GM18867 (cell line): ENCODE measurements at regions not wholly inside any gene's neighbourhood (a gene's known extent, or its start where the extent isn't known, plus 50 kb on each side); places are given as distances from the start of the nearest gene placed in this dataset.

Experiments
- ATAC-seq: cut with Tn5 transposase; IDR thresholded peaks from one replicate; pipeline ENCODE4 v1.9.1; 2021; ENCODE audit warnings: mild to moderate bottlenecking, moderate library complexity; ENCODE audit not compliant: unreplicated experiment

DNA sequence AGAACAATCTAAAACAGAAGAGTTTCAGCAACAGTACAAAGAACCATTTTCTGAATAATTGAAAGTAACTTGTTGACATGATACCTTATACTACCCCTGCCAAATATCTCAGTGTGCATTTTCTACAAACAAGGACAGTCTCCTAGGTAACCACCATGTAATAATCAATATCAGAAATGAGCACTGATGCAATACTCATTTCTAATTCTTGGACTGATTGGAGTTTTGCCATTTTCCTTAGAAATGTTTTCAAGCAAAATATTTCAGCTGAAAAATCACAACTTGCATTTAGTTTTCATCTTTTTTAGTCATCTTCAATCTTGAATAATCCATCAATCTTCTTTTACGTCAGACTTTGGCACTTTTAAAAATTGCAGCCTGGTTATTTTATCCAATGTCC, 420.2 kb downstream of the CDC14C start:
- ATAC-seq: no peak

DNA sequence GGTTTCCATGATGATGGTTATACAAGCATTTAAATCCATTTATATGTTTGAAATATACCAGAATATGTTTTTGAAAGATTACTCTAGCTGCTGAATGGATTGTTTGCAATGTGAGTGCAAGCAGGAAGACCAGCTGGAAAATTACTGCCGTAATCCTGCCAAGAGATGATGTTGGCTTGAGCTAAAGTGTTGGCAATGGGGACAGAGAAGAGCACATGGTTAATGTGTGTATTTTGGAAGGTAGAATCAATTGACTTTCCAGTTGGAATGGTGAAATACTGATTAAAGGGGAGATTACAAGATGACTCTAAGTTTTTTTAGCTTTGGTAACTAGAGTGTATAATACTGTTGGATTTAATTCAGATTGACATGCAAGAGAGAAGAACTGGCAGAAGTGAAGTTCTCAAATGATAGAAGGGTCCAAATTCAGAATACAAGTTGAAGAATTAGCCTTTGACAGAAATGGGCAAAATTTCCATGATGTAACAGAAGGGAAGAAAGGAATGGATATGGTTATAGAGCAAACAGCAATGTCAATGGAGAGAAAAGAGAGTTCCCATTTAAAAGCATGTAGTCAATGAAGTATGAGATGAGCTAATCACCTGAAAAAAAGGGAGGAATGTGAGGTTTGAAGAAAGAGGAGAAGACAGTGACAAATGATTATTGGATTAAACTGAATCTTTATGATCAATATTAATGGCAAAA, 422.0 kb downstream of the CDC14C start:
- no peak for ATAC-seq

DNA sequence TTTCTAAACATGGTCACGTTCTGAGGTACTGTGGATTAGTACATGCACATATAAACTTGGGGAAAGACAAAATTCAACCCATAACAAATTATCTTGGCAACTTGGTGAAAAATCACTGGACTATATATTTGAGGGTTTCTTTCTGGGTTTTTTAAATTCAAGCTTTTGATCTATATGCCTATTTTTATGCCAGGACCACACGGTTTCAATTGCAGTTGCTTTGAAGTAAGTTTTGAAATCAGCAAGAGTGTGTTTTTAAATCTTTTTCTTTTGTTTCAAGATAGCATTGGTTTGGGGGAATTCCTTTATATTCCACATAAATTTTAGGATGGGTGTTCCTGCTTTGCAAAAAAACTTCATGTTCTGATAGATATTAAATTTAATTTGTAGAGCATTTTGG, 406.4 kb upstream of the VWC2 start:
- no peak for ATAC-seq

DNA sequence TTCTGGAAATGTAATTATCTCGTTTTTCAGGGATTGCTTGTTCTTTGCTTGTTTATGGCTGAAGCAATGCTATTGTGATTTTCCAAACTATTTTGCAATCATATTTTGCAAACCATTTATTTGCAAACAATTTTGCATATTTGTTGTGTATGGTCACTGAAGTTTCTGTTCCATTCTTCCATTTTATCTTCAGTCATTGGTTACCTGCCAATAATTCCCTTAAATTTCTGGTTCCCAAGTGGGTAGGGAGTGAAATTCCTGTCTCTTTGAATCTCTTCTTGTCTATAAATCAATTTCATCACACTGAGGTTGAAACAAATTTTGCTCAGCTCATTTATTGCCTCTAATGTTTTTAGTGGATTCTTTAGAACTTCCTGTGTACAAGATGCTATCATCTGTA, 401.7 kb upstream of the VWC2 start:
- no peak for ATAC-seq

GRCh38 chr7:49376817-49377375, 396.5 kb upstream of the VWC2 start:
- no peak for ATAC-seq

- no peak for ATAC-seq
These were observed 386.6 kb upstream of the VWC2 start for GRCh38 chr7:49386792-49387191.

DNA sequence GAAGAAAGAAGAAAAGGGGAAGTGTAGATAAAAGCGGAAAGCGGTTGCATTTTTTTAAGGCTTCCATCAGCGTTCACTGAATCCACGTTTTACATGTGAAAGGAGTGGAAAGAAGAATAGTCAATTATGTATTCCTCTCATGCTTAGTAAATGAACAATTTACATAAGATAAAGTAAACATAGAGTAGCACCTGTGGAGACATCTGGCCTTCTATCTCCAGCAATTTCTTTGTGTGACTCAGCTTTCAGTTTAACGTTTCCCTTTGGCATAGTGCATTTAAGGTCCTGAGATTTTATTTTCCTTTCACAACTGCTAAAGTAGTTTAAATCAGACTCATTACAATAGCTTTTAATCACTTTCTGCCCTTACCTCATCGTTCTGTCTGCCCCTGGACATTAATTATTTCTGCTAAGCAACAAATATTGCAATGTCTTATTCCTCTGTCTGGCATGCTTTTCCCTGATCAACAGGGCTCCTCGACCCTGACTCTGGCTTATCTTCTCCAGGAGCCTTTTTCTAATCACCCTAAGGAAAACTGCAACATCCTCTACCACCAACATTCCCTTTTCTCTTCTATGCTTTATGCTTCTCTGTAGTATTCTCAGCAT, 383.5 kb upstream of the VWC2 start:
- ATAC-seq: no peak

- ATAC-seq: no peak
These were observed 377.2 kb upstream of the VWC2 start for GRCh38 chr7:49396229-49396628.

GRCh38 chr7:49397750-49398149, 375.7 kb upstream of the VWC2 start:
- ATAC-seq: no peak

- peak; percentile 10 for ATAC-seq
These were observed 375.2 kb upstream of the VWC2 start for GRCh38 chr7:49398236-49398635.

DNA sequence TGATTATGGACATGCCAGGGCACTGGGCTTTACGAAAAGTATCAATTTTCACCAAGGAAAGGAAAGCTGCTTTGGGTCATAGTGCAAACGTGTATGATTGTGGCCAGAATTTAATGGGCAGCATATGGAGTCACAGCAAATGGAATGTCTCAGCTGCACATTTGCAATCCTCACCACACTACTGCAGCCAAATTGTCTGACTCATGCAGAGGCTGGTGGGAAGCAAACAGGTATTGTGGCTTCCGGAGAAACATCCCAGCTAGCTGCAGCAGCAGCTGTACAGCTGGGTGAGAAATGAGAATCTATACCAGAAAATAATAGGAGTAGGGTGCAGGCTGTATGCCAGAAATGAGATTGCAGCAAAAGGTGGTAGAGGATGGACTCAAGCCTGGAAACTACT, 374.7 kb upstream of the VWC2 start:
- peak; percentile 60 for ATAC-seq

- no peak for ATAC-seq
These were observed 372.4 kb upstream of the VWC2 start for GRCh38 chr7:49400891-49401550.

DNA sequence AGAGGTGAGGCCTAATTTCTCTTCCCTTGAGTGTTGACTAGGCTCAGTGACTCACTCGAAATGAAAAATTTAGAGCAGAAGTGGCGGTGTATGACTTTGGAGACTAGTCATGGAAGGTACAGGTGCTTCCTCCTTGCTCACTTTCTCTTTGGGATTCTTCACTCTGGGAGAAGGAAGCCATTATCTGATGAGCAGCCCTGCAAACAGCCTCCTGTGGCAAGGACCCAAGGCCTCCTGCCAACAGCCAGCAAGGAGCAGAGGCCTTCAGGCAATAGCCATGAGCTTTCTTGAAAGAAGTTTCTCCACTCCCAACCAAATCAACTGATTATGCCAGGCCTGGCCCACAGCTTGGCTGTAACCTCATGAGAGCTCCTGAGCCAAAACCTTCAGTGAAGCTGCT, 369.6 kb upstream of the VWC2 start:
- no peak for ATAC-seq

DNA sequence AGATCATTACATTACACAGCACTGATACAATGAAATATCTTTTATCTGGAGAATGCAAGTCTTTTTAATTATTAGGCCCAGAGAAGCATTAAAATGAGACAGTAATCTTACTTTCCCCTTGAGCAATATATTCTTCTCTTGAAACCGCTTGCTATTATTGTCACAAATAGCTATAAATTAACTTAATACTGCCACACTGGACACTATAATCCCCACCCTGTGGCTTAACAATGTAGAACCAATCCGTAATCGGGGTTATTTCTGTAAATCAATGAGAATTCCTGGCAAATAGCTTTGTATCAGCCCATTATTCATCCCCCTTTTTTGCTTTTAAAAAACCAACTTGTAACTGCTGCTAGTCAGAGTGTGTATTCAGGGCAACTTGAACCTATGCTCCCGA, 366.2 kb upstream of the VWC2 start:
- no peak for ATAC-seq

DNA sequence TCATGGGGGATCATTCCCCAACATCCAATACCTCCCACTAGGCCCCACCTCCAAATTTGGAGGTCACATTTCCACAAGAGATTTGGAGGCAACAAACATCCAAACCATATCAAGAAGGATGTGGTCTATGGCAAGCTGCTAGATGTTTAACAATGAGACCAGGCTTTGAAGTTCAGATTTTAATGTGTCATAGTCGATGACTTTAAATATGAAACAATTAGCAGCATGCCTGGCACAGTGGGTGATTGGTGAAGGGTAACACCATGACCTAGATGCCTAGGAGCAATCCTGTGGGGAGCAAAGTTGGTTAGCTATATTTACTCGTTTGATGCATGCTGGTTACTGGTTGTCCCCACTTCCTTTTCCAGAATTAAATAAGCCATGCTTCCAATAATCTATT, 356.4 kb upstream of the VWC2 start:
- ATAC-seq: no peak

DNA sequence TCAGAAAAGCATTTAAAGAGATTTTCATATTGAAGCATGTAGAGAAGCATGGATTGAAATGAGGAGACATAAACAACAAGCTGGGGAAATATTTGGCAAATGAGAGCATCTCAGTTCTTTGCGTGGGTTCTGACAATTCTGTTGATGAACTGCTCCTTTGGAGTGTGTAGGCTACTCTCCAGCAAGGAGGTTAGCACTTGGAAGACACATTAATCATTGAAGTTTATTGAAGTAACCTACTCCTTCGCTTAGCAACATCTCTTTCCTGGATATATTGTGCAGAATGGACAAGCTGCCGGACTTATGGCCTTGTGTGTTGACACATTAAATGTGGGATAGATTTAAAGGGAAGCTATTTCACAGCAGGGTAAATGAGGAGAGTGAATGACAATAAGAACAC, 354.5 kb upstream of the VWC2 start:
- ATAC-seq: no peak

DNA sequence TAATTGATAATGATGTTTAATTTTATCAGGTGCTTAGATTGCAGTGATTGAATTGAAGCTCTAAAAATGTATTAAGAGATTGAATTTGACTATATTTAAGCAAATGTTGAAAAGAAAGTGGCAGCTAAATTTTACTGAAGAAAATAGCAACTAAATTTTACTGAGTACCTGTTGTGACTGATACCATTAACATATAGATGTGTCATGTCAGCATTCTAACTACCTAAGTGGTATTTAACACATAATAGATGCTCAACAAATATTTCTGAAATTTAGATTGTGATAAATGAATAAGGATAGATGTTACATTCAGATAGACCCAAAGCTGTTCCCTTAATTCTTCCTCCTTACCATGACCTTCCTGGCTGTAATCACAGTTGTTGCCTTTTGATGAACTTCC, 350.9 kb upstream of the VWC2 start:
- ATAC-seq: no peak

DNA sequence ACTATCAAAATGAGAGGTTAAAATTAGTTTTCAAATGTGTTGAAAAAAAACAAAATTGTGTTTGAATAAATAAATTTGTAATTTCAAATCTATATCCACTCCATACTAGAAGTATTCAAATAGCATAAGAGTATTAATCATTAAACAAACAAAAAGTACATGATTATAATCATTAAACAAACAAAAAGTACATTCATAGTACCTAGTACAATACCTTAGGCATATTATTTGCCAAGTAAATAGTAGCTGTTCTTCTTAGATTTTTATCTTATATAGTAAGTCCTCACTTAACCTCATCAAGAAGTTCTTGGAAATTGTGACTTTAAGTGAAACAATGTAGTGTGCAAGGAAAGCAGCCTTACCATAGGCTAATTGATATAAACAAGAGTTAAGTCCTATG, 349.3 kb upstream of the VWC2 start:
- ATAC-seq: no peak

DNA sequence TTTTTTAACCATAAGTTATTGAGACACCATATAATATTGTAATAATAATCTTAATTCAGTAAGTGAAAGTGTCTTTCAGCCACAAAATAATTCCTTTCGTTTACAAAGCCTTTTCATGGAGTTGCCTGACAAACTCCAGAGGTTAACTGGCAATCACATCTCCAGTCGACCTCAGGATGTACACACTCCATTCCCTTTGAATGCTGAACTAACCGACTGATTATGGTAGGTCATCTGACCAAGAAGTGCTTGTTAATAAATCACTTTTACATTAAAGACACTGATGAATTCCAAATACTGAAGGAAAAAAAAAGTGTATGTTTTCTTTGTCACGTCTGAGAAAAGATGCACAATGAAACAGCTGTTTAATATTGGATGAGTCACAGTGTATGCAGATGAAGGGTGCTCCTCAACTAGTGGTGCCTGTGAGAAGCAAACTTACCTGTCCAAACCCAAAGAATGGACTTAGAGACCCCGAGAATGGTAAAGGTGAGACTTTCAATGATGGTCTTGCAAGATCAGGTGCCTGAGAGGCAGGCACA, 348.1 kb upstream of the VWC2 start:
- ATAC-seq: no peak

- no peak for ATAC-seq
These were observed 341.2 kb upstream of the VWC2 start for GRCh38 chr7:49432254-49432653.

DNA sequence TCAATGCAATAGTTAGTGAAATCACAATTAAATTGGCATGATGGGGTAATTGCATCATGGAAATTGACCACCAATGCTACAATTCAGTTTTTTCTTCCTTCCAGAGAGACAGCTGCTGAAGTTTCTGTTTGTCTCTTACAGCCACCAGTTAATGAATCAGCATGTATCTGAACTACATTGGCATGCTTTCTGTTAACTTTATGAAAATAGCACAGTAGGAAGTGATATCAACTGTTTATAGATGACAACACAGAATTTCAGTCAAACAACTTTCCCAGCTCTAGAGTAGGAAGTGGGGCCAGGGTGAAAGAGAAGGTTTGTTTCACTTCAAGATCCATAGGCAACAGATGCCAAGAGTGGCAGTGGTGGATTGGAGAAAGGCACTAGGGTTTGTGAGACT, 339.6 kb upstream of the VWC2 start:
- no peak for ATAC-seq

- ATAC-seq: no peak
These were observed 338.6 kb upstream of the VWC2 start for GRCh38 chr7:49434846-49435245.
